Kidney (tissue), 13 donors: ENCODE measurements at regions not wholly inside any gene's neighbourhood (a gene's known extent, or its start where the extent isn't known, plus 50 kb on each side); places are given as distances from the start of the nearest gene placed in this dataset.
A peak's percentile ranks its signal among the peaks of the same experiment; 100 is the strongest.

Experiments
- DNase-seq, 5 donors: peaks; one replicate each; pipeline ENCODE4 v3.0.0-alpha.2; 2013 to 2020
- FAIRE-seq: peaks from 2 replicates; lab custom pipeline; 2012; peaks lifted over from hg19 to GRCh38; lab: Jason Lieb, UNC
- H3K27ac ChIP-seq, 2 donors: one replicate each; pipeline ENCODE4 v1.7.0; 2013; ENCODE audit warnings: low read depth in 2 of 2, low read length in 2 of 2, inconsistent platforms in 1 of 2
- H3K27me3 ChIP-seq: one replicate; pipeline ENCODE4 v1.7.1; 2013; ENCODE audit warnings: low read length, inconsistent platforms; ENCODE audit not compliant: control insufficient read depth, insufficient read depth
- H3K36me3 ChIP-seq, 3 donors: one replicate each; pipeline versions ENCODE4 v1.7.0 to v1.7.1; 2013; ENCODE audit warnings: low read length in 3 of 3, control low read depth in 1 of 3, inconsistent platforms in 1 of 3; ENCODE audit not compliant: insufficient read depth in 3 of 3, control insufficient read depth in 2 of 3
- H3K4me1 ChIP-seq, 3 donors: one replicate each; pipeline versions ENCODE4 v1.7.0 to v1.7.1; 2013; ENCODE audit warnings: low read length in 3 of 3, inconsistent platforms in 1 of 3, low read depth in 1 of 3; ENCODE audit not compliant: control insufficient read depth in 2 of 3, insufficient read depth in 2 of 3
- H3K4me3 ChIP-seq, 3 donors: one replicate each; pipeline versions ENCODE4 v1.7.0 to v1.8.1; 2013; ENCODE audit warnings: low read length in 3 of 3, control low read depth in 1 of 3, inconsistent platforms in 1 of 3
- H3K9ac ChIP-seq, 3 donors: one replicate each; pipeline versions ENCODE4 v1.7.0 to v1.7.1; 2013; ENCODE audit warnings: low read length in 3 of 3, control low read depth in 1 of 3, inconsistent platforms in 1 of 3
- H3K9me3 ChIP-seq, 3 donors: one replicate each; pipeline versions ENCODE4 v1.7.0 to v1.7.1; 2013; ENCODE audit warnings: low read length in 3 of 3, control low read depth in 1 of 3, inconsistent platforms in 1 of 3; ENCODE audit not compliant: control insufficient read depth in 2 of 3, insufficient read depth in 1 of 3
- CTCF ChIP-seq: IDR thresholded peaks from 3 replicates; pipeline ENCODE4 v1.5.1; 2012; ENCODE audit warnings: mild to moderate bottlenecking, moderate library complexity, borderline replicate concordance; ENCODE audit not compliant: insufficient read depth; ENCODE audit errors: extremely low read depth
- intact Hi-C: fragments of 100-400 bp; cut with DNase I; formaldehyde crosslinking; loops from one replicate; pipeline ENCODE4 v1.11.1; 2022
- donor health status: control.
- donor health status: control.
- donor health status: control.
- donor health status: control.
- donor health status: control.
- donor health status: DM: yes; HTN: yes; CAD: no.
- donor health status: Normal renal cell carcinoma (clear cell type).

- Histone ChIP-seq H3K9ac (no peak overlapping the region), H3K27me3 (no peaks in the 10 kb centered on the region), H3K4me1 (peaks cover 0 to 6% (median 1%) of the 10 kb centered on the region in 3 donors), H3K9me3 (no peaks in the 10 kb centered on the region), H3K27ac (no peak overlapping the region), H3K36me3 (no peaks in the 10 kb centered on the region), H3K4me3 (no peak overlapping the region)
- DNase-seq (no peak), FAIRE-seq (no peak)
- no peak for TF ChIP-seq CTCF
- intact Hi-C loops, result loop anchor here (10.0 kb wide), 1 partner anchor 245 kb away; no protein-coding TSS in a partner anchor
Measured at GRCh38 chr2:100739735-100740432, 80.1 kb upstream of the NPAS2 start.

GRCh38 chr2:100741880-100742276, 78.1 kb upstream of the NPAS2 start:
- H3K36me3 ChIP-seq, result no peaks in the 10 kb centered on the region
- H3K4me1 ChIP-seq, result peaks cover 0 to 7% (median 5%) of the 10 kb centered on the region in 3 donors
- no peak for DNase-seq
- no peak overlapping the region for H3K4me3 ChIP-seq
- H3K27ac ChIP-seq, result no peak overlapping the region
- no peak for TF ChIP-seq CTCF
- no peaks in the 10 kb centered on the region for H3K27me3 ChIP-seq
- no peaks in the 10 kb centered on the region for H3K9me3 ChIP-seq
- no peak for FAIRE-seq
- no peak overlapping the region for H3K9ac ChIP-seq
- intact Hi-C loops, result no loop called here

- Histone ChIP-seq H3K4me3 (no peak overlapping the region), H3K27ac (peak overlapping the region in 1 of 2 donors; percentile 36), H3K9me3 (no peaks in the 10 kb centered on the region), H3K36me3 (no peaks in the 10 kb centered on the region), H3K27me3 (no peaks in the 10 kb centered on the region), H3K9ac (no peak overlapping the region), H3K4me1 (peaks cover 0 to 7% (median 5%) of the 10 kb centered on the region in 3 donors)
- TF ChIP-seq CTCF, result no peak
- intact Hi-C loops, result no loop called here
- DNase-seq (peak in 4 of 5 donors; percentile 48 to 92 (median 66)), FAIRE-seq (no peak)
Measured at GRCh38 chr2:100742277-100743254, 77.4 kb upstream of the NPAS2 start.
